Lower lobe of right lung (tissue), 2 donors: ENCODE measurements at regions not wholly inside any gene's neighbourhood (a gene's known extent, or its start where the extent isn't known, plus 50 kb on each side); places are given as distances from the start of the nearest gene placed in this dataset.

Experiments
- ATAC-seq, 2 donors: fragments of 200-7000 bp; cut with Tn5 transposase; one replicate each; pipeline ENCODE4 v1.9.1; 2020 to 2022; ENCODE audit warnings: mild to moderate bottlenecking in 2 of 2, moderate library complexity in 2 of 2
- DNase-seq: peaks from one replicate; pipeline ENCODE4 v3.0.0-alpha.2; 2020
- H3K27ac ChIP-seq: fragments of 200-600 bp; one replicate; pipeline ENCODE4 v1.8.0; 2022
- H3K27me3 ChIP-seq: fragments of 200-600 bp; one replicate; pipeline ENCODE4 v1.8.0; 2022; ENCODE audit warnings: low read depth
- H3K36me3 ChIP-seq: fragments of 200-600 bp; one replicate; pipeline ENCODE4 v1.8.0; 2022; ENCODE audit warnings: mild to moderate bottlenecking
- H3K4me1 ChIP-seq: fragments of 200-600 bp; one replicate; pipeline ENCODE4 v1.8.0; 2022
- H3K4me3 ChIP-seq: fragments of 200-600 bp; one replicate; pipeline ENCODE4 v1.8.0; 2022; ENCODE audit warnings: mild to moderate bottlenecking
- H3K9me3 ChIP-seq: fragments of 200-600 bp; one replicate; pipeline ENCODE4 v1.8.0; 2022
- intact Hi-C: fragments of 100-400 bp; cut with DNase I; formaldehyde crosslinking; loops from one replicate; pipeline ENCODE4 v1.11.0; 2022
- TF ChIP-seq, protein P1 (sequence below): fragments of 200-600 bp; IDR thresholded peaks from one replicate; pipeline ENCODE4 v1.8.0; 2022; ENCODE audit warnings: antibody characterized with exemption, mild to moderate bottlenecking
- donor health status: DM: no; HTN: yes; CAD: no; lungs with severe emphysema.

DNA sequence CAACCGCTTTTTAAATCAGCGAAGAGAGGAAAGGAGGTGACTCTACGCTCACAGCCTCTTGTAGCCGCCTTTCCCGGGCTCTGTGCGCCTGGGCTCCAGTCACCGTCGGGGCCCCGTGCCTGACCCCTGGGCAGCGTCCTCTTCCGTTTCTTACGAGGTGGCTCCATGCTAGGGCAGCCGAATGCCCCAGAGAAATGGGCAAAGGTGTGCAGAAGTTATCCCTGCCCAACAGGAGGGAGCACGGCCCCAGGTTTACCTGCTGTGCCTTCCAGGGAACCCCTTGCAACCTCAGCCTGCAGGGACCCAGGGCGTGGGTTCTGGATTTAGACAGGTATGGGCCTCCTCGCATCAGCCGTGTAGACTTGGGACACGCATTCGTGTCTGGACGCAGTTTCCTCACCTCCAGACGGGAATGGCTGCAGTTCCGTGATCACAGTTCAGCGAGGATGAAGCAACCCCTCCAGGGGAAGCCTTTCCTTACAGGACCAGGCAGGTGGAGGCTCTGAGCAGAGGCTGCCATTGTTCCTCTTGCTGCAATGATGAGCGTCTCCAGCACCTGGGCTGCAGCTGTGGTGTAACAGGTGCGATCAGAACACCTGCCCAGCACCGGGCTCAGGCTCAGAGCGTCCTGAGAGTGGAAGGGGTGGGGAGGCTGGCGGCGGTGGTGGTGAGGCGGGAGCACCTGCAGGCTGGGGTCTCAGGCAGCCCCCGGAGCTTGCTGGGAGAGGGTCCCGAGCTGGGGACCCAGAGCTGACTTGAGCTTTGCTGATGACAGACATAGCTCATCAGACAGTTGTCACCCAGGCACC lies 81.3 kb upstream of the BHLHE23 start:
- H3K9me3 ChIP-seq = no peaks in the 10 kb centered on the region
- no peak overlapping the region for H3K4me3 ChIP-seq
- H3K27me3 ChIP-seq = peaks cover 74% of the 10 kb centered on the region
- H3K4me1 ChIP-seq = no peaks in the 10 kb centered on the region
- intact Hi-C loops = no loop called here
- DNase-seq (peak; percentile 32), ATAC-seq (no peak)
- H3K27ac ChIP-seq = no peak overlapping the region
- TF ChIP-seq, protein P1, sequence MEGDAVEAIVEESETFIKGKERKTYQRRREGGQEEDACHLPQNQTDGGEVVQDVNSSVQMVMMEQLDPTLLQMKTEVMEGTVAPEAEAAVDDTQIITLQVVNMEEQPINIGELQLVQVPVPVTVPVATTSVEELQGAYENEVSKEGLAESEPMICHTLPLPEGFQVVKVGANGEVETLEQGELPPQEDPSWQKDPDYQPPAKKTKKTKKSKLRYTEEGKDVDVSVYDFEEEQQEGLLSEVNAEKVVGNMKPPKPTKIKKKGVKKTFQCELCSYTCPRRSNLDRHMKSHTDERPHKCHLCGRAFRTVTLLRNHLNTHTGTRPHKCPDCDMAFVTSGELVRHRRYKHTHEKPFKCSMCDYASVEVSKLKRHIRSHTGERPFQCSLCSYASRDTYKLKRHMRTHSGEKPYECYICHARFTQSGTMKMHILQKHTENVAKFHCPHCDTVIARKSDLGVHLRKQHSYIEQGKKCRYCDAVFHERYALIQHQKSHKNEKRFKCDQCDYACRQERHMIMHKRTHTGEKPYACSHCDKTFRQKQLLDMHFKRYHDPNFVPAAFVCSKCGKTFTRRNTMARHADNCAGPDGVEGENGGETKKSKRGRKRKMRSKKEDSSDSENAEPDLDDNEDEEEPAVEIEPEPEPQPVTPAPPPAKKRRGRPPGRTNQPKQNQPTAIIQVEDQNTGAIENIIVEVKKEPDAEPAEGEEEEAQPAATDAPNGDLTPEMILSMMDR = no peak
- H3K36me3 ChIP-seq = no peaks in the 10 kb centered on the region

GRCh38 chr20:63087236-63087871 lies 80.6 kb upstream of the BHLHE23 start:
- TF ChIP-seq, protein P1 = no peak
- H3K9me3 ChIP-seq = no peaks in the 10 kb centered on the region
- H3K4me3 ChIP-seq = no peak overlapping the region
- no peak overlapping the region for H3K27ac ChIP-seq
- H3K36me3 ChIP-seq = no peaks in the 10 kb centered on the region
- no peak for ATAC-seq
- DNase-seq = peak; percentile 20
- intact Hi-C loops = no loop called here
- H3K27me3 ChIP-seq = peaks cover 74% of the 10 kb centered on the region
- H3K4me1 ChIP-seq = no peaks in the 10 kb centered on the region

GRCh38 chr20:63086421-63087235 lies 79.9 kb upstream of the BHLHE23 start:
- Histone ChIP-seq H3K36me3 (no peaks in the 10 kb centered on the region), H3K4me3 (no peak overlapping the region), H3K9me3 (no peaks in the 10 kb centered on the region), H3K4me1 (no peaks in the 10 kb centered on the region), H3K27me3 (peaks cover 74% of the 10 kb centered on the region), H3K27ac (no peak overlapping the region)
- intact Hi-C loops = no loop called here
- TF ChIP-seq, protein P1 = no peak
- DNase-seq (peak; percentile 35), ATAC-seq (no peak)

- Histone ChIP-seq H3K36me3 (no peaks in the 10 kb centered on the region), H3K9me3 (no peaks in the 10 kb centered on the region), H3K27me3 (peaks cover 66% of the 10 kb centered on the region), H3K4me3 (no peak overlapping the region), H3K27ac (no peak overlapping the region), H3K4me1 (no peaks in the 10 kb centered on the region)
- DNase-seq (peak; percentile 35), ATAC-seq (no peak)
- TF ChIP-seq, protein P1 = no peak
- intact Hi-C loops = no loop called here
Measured at GRCh38 chr20:63085151-63085861, 78.5 kb upstream of the BHLHE23 start.

- H3K9me3 ChIP-seq = no peaks in the 10 kb centered on the region
- no peak overlapping the region for H3K4me3 ChIP-seq
- no peaks in the 10 kb centered on the region for H3K36me3 ChIP-seq
- no peaks in the 10 kb centered on the region for H3K4me1 ChIP-seq
- H3K27me3 ChIP-seq = peaks cover 63% of the 10 kb centered on the region
- intact Hi-C loops = no loop called here
- H3K27ac ChIP-seq = no peak overlapping the region
- ATAC-seq (no peak), DNase-seq (peak; percentile 25)
- TF ChIP-seq, protein P1 = no peak
Measured at GRCh38 chr20:63084563-63084927, 77.8 kb upstream of the BHLHE23 start.
